H9 (cell line): ENCODE measurements at regions not wholly inside any gene's neighbourhood (a gene's known extent, or its start where the extent isn't known, plus 50 kb on each side); places are given as distances from the start of the nearest gene placed in this dataset.
"Not testable (repeated sequence)": the region's sequence is repeated elsewhere in the genome, so short reads cannot be mapped to it uniquely, and the experiment has no call there.

Experiments used
- DNase-seq: peaks from one replicate; pipeline ENCODE4 v3.0.0-alpha.2; 2017
- H2AFZ ChIP-seq: one replicate; pipeline ENCODE4 v1.6.1; 2013; ENCODE audit warnings: mild to moderate bottlenecking, low read length, control low read depth, moderate library complexity
- H2AK5ac ChIP-seq: 2 replicates; pipeline ENCODE4 v1.6.1; 2013; ENCODE audit warnings: low read length, control low read depth, mixed read lengths; ENCODE audit not compliant: insufficient read length
- H2BK120ac ChIP-seq: one replicate; pipeline ENCODE4 v1.6.1; 2013; ENCODE audit warnings: low read depth, mild to moderate bottlenecking, low read length, control low read depth, inconsistent platforms; ENCODE audit not compliant: poor library complexity, severe bottlenecking
- H2BK12ac ChIP-seq: 2 replicates; pipeline ENCODE4 v1.6.1; 2013; ENCODE audit warnings: low read length, control low read depth, mixed read lengths, low read depth; ENCODE audit not compliant: insufficient read length
- H2BK15ac ChIP-seq: 2 replicates; pipeline ENCODE4 v1.6.1; 2013; ENCODE audit warnings: low read depth, low read length, control low read depth
- H2BK20ac ChIP-seq: one replicate; pipeline ENCODE4 v1.6.1; 2013; ENCODE audit warnings: low read depth, mild to moderate bottlenecking, low read length, control low read depth, inconsistent platforms; ENCODE audit not compliant: poor library complexity, severe bottlenecking
- H2BK5ac ChIP-seq: 2 replicates; pipeline ENCODE4 v1.6.1; 2013; ENCODE audit warnings: low read length, control low read depth, mixed read lengths; ENCODE audit not compliant: insufficient read length
- H3K14ac ChIP-seq: 2 replicates; pipeline ENCODE4 v1.6.1; 2013; ENCODE audit warnings: low read length, control low read depth; ENCODE audit not compliant: insufficient read depth
- H3K18ac ChIP-seq: 2 replicates; pipeline ENCODE4 v1.6.1; 2013; ENCODE audit warnings: low read depth, mild to moderate bottlenecking, mixed read lengths, low read length, control low read depth; ENCODE audit not compliant: insufficient read length
- H3K23ac ChIP-seq: 2 replicates; pipeline ENCODE4 v1.6.1; 2013; ENCODE audit warnings: low read length, control low read depth, mixed read lengths, low read depth; ENCODE audit not compliant: insufficient read length
- H3K23me2 ChIP-seq: 2 replicates; pipeline ENCODE4 v1.6.1; 2013; ENCODE audit warnings: low read depth, mild to moderate bottlenecking, mixed read lengths, low read length, control low read depth; ENCODE audit not compliant: insufficient read length, poor library complexity, severe bottlenecking
- H3K27ac ChIP-seq: 2 replicates; pipeline ENCODE4 v1.5.1; 2013; ENCODE audit warnings: low read length, control low read depth, mixed read lengths, low read depth; ENCODE audit not compliant: insufficient read length
- H3K27me3 ChIP-seq: 2 replicates; pipeline ENCODE4 v1.6.1; 2013; ENCODE audit warnings: low read length, control low read depth, inconsistent platforms; ENCODE audit not compliant: insufficient read depth
- H3K4ac ChIP-seq: 2 replicates; pipeline ENCODE4 v1.6.1; 2013; ENCODE audit warnings: low read depth, mild to moderate bottlenecking, control low read depth, inconsistent platforms, low read length, moderate library complexity
- H3K4me1 ChIP-seq: 2 replicates; pipeline ENCODE4 v1.6.1; 2013; ENCODE audit warnings: low read length, control low read depth, inconsistent platforms; ENCODE audit not compliant: insufficient read depth
- H3K4me2 ChIP-seq: 2 replicates; pipeline ENCODE4 v1.6.1; 2013; ENCODE audit warnings: low read length, control low read depth, mixed read lengths; ENCODE audit not compliant: insufficient read length, insufficient read depth
- H3K56ac ChIP-seq: 2 replicates; pipeline ENCODE4 v1.6.1; 2013; ENCODE audit warnings: low read depth, mild to moderate bottlenecking, mixed read lengths, low read length, control low read depth; ENCODE audit not compliant: insufficient read length
- H3K79me1 ChIP-seq: 2 replicates; pipeline ENCODE4 v1.6.1; 2013; ENCODE audit warnings: low read depth, mild to moderate bottlenecking, moderate library complexity, low read length, control low read depth, inconsistent platforms; ENCODE audit not compliant: insufficient read depth, poor library complexity, severe bottlenecking
- H3K79me2 ChIP-seq: 2 replicates; pipeline ENCODE4 v1.6.1; 2013; ENCODE audit warnings: low read length, control low read depth, inconsistent platforms; ENCODE audit not compliant: insufficient read depth
- H3K9ac ChIP-seq: 2 replicates; pipeline ENCODE4 v1.6.1; 2013; ENCODE audit warnings: low read length, control low read depth, mixed read lengths; ENCODE audit not compliant: insufficient read length; ENCODE audit errors: extremely low read depth
- H3K9me3 ChIP-seq: one replicate; pipeline ENCODE4 v1.6.1; 2013; ENCODE audit warnings: low read depth, low read length, inconsistent platforms; ENCODE audit not compliant: control insufficient read depth
- H3T11ph ChIP-seq: one replicate; pipeline ENCODE4 v1.6.1; 2013; ENCODE audit warnings: mild to moderate bottlenecking, low read length, control low read depth, inconsistent platforms
- H4K20me1 ChIP-seq: one replicate; pipeline ENCODE4 v1.6.1; 2013; ENCODE audit not compliant: control insufficient read depth, insufficient read length, insufficient read depth
- H4K5ac ChIP-seq: 2 replicates; pipeline ENCODE4 v1.6.1; 2013; ENCODE audit warnings: low read depth, mild to moderate bottlenecking, mixed read lengths, low read length, control low read depth; ENCODE audit not compliant: insufficient read length
- H4K8ac ChIP-seq: replicated peaks from 2 replicates; pipeline ENCODE4 v1.6.1; 2013; ENCODE audit warnings: low read length, control low read depth, mixed read lengths, low read depth; ENCODE audit not compliant: insufficient read length
- H4K91ac ChIP-seq: 2 replicates; pipeline ENCODE4 v1.6.1; 2013; ENCODE audit warnings: low read depth, mild to moderate bottlenecking, moderate library complexity, mixed read lengths, low read length, control low read depth; ENCODE audit not compliant: insufficient read length
- H3K27ac Mint-ChIP-seq, 3 experiments: 2 replicates in 2 of 3; 3 replicates in 1 of 3; pipeline ENCODE4 v1.8.0; 2020 to 2021; ENCODE audit warnings: mixed read lengths in 3 of 3, mild to moderate bottlenecking in 1 of 3, moderate library complexity in 1 of 3
- H3K27me3 Mint-ChIP-seq: 2 replicates; pipeline ENCODE4 v1.8.0; 2021; ENCODE audit warnings: low read depth, mild to moderate bottlenecking, moderate library complexity, mixed read lengths
- H3K36me3 Mint-ChIP-seq, 3 experiments: 2 replicates in 2 of 3; 3 replicates in 1 of 3; pipeline ENCODE4 v1.8.0; 2020 to 2021; ENCODE audit warnings: low read depth in 3 of 3, mixed read lengths in 3 of 3; ENCODE audit not compliant: insufficient read depth in 1 of 3
- H3K4me1 Mint-ChIP-seq, 2 experiments: 2 replicates each; pipeline ENCODE4 v1.8.0; 2020; ENCODE audit warnings: mixed read lengths in 2 of 2
- H3K4me3 Mint-ChIP-seq, 2 experiments: 2 replicates in 1 of 2; 3 replicates in 1 of 2; pipeline ENCODE4 v1.8.0; 2020 to 2021; ENCODE audit warnings: mild to moderate bottlenecking in 2 of 2, mixed read lengths in 2 of 2, moderate library complexity in 1 of 2
- H3K9me3 Mint-ChIP-seq, 2 experiments: 2 replicates in 1 of 2; 3 replicates in 1 of 2; pipeline ENCODE4 v1.8.0; 2020; ENCODE audit warnings: mild to moderate bottlenecking in 2 of 2, mixed read lengths in 2 of 2, moderate library complexity in 1 of 2
- WGBS: extraction: QIAGEN DNeasy Blood & Tissue Kit; methylation state at CpG from one replicate; pipeline ENCODE4 v1.1.7; 2013; ENCODE audit warnings: missing lambda C conversion rate, low lambda C conversion rate, mixed read lengths; ENCODE audit not compliant: insufficient read length; ENCODE audit errors: extremely low coverage; 5-methylcytosine and 5-hydroxymethylcytosine counted together
- TF ChIP-seq, protein P1 (sequence below): fragments of 200-600 bp; sonication (generic); conservative IDR thresholded peaks from 3 replicates; pipeline ENCODE4 v1.8.0; 2021; ENCODE audit warnings: antibody characterized with exemption, mild to moderate bottlenecking

- no peak for DNase-seq
- no peak overlapping the region for H3K14ac ChIP-seq
- H2BK5ac ChIP-seq: no peak overlapping the region
- no peaks in the 10 kb centered on the region for H3K23me2 ChIP-seq
- no peaks in the 10 kb centered on the region for H4K20me1 ChIP-seq
- no peak overlapping the region for H3K18ac ChIP-seq
- no peak overlapping the region for H3K4me2 ChIP-seq
- no peak overlapping the region for H2BK15ac ChIP-seq
- H2BK120ac ChIP-seq: no peak overlapping the region
- H3T11ph ChIP-seq: no peak overlapping the region
- H3K4me1 ChIP-seq: no peaks in the 10 kb centered on the region
- H2BK20ac ChIP-seq: no peak overlapping the region
- TF ChIP-seq, protein P1, sequence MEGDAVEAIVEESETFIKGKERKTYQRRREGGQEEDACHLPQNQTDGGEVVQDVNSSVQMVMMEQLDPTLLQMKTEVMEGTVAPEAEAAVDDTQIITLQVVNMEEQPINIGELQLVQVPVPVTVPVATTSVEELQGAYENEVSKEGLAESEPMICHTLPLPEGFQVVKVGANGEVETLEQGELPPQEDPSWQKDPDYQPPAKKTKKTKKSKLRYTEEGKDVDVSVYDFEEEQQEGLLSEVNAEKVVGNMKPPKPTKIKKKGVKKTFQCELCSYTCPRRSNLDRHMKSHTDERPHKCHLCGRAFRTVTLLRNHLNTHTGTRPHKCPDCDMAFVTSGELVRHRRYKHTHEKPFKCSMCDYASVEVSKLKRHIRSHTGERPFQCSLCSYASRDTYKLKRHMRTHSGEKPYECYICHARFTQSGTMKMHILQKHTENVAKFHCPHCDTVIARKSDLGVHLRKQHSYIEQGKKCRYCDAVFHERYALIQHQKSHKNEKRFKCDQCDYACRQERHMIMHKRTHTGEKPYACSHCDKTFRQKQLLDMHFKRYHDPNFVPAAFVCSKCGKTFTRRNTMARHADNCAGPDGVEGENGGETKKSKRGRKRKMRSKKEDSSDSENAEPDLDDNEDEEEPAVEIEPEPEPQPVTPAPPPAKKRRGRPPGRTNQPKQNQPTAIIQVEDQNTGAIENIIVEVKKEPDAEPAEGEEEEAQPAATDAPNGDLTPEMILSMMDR: no peak
- H4K8ac ChIP-seq: no peak overlapping the region
- H3K27ac ChIP-seq: no peak overlapping the region
- Mint-ChIP-seq H3K27ac (peak overlapping the region in 1 of 3 experiments; percentile 52; a peak in 1 of 7 replicates), H3K4me3 (no peak overlapping the region), H3K4me1 (no peaks in the 10 kb centered on the region), H3K27me3 (peaks cover 14% of the 10 kb centered on the region), H3K36me3 (peaks cover 0 to 3% (median 0%) of the 10 kb centered on the region in 3 experiments; a peak in 2 of 7 replicates), H3K9me3 (peaks cover 8 to 9% of the 10 kb centered on the region in 2 experiments; a peak in 4 of 5 replicates)
- no peak overlapping the region for H4K91ac ChIP-seq
- H2BK12ac ChIP-seq: no peak overlapping the region
- no peaks in the 10 kb centered on the region for H3K27me3 ChIP-seq
- H3K56ac ChIP-seq: no peak overlapping the region
- H3K79me1 ChIP-seq: no peaks in the 10 kb centered on the region
- WGBS: no CpG with 5 or more reads among the region's 20 CpGs
- H3K79me2 ChIP-seq: no peaks in the 10 kb centered on the region
- no peak overlapping the region for H2AK5ac ChIP-seq
- H3K23ac ChIP-seq: no peak overlapping the region
- no peaks in the 10 kb centered on the region for H3K9me3 ChIP-seq
- no peak overlapping the region for H4K5ac ChIP-seq
- H2AFZ ChIP-seq: no peak overlapping the region
- no peak overlapping the region for H3K9ac ChIP-seq
- H3K4ac ChIP-seq: no peak overlapping the region
These were observed 75.7 kb upstream of the LRPAP1 start for GRCh38 chr4:3607690-3608552.

GRCh38 chr4:3606850-3607249, 74.6 kb upstream of the LRPAP1 start:
- H3K79me1 ChIP-seq, H3K4me1 ChIP-seq, H2BK5ac ChIP-seq, H3K9me3 ChIP-seq, H2BK20ac ChIP-seq, H2BK15ac ChIP-seq, H3K4me3 Mint-ChIP-seq, H3K23ac ChIP-seq, DNase-seq, H2AFZ ChIP-seq, H3T11ph ChIP-seq, H4K5ac ChIP-seq, H3K27me3 ChIP-seq, H3K56ac ChIP-seq, H3K4me2 ChIP-seq, H3K4me1 Mint-ChIP-seq, H3K14ac ChIP-seq, H4K91ac ChIP-seq, H3K4ac ChIP-seq, H3K27ac Mint-ChIP-seq, H2AK5ac ChIP-seq, H3K36me3 Mint-ChIP-seq, H2BK120ac ChIP-seq, H4K20me1 ChIP-seq, H3K27ac ChIP-seq, H3K79me2 ChIP-seq, H2BK12ac ChIP-seq, H3K18ac ChIP-seq, H3K9ac ChIP-seq, H4K8ac ChIP-seq, H3K23me2 ChIP-seq: not testable (repeated sequence)
- Mint-ChIP-seq H3K9me3 (peaks cover 10 to 14% of the 10 kb centered on the region in 2 experiments; a peak in 3 of 5 replicates), H3K27me3 (peaks cover 16% of the 10 kb centered on the region)
- no CpG with 5 or more reads among the region's 5 CpGs for WGBS
